GM21786 (cell line): ENCODE measurements at regions not wholly inside any gene's neighbourhood (a gene's known extent, or its start where the extent isn't known, plus 50 kb on each side); places are given as distances from the start of the nearest gene placed in this dataset.

ENCODE experiments used
- ATAC-seq: cut with Tn5 transposase; IDR thresholded peaks from one replicate; pipeline ENCODE4 v1.9.1; 2021; ENCODE audit not compliant: unreplicated experiment

DNA sequence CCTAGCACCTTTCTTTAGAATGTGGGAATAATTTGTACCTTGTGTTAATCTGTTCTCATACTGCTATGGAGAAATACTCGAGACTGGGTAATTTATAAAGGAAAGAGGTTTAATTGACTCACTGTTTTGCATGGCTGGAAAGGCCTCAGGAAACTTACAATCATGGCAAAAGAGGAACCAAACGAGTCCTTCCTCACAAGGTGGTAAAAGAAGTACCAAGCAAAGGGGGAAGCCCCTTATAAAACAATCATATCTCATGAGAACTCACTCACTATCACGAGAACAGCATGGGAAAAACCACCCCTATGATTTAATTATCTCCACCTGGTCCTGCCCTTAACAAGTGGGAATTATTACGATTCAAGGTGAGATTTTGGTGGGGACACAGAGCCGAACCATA lies 127.1 kb upstream of the ANO3 start:
- ATAC-seq = no peak

- no peak for ATAC-seq
These were observed 112.5 kb upstream of the ANO3 start for GRCh38 chr11:26219183-26220117.

DNA sequence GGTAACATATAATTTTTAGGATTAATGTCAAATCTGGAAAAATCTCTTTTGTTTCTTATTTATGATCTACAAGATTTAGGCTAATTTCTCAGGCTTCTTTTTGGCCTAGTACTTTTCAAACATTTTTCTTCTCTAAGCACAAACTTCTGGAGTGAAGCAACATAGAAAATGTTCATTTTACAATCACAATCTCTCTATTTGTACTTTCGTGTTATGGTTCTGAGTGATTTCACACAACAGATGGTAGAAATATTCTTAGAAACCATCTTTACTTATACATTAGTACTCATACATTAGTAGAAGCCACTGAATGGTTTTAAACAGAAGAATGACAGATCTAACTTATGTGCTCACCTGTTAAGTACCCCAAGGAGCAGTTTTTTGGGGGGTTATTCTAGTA lies 106.3 kb upstream of the ANO3 start:
- ATAC-seq = no peak

DNA sequence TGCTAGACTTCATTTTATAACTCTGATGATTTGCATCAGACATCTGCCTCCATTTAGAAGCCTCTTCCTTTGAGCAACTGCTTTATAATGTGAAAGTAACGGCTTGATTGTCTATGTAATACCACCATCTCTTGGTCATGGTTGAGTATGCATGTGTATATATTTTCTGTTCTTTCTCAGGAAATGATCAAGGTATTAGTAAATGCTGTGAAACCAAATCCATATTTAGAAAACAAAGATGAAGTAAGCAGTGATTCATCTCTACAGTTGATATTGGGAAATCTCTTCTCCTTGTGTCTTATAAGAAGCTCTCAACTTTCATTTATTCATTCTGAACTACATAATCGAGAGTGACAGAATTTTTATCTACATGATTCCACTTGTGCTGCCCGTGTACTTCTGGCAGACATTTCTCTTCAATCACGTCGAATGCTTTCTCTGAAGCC lies 104.6 kb upstream of the ANO3 start:
- ATAC-seq = peak; percentile 81

GRCh38 chr11:26227883-26228502 lies 103.9 kb upstream of the ANO3 start:
- ATAC-seq = no peak

DNA sequence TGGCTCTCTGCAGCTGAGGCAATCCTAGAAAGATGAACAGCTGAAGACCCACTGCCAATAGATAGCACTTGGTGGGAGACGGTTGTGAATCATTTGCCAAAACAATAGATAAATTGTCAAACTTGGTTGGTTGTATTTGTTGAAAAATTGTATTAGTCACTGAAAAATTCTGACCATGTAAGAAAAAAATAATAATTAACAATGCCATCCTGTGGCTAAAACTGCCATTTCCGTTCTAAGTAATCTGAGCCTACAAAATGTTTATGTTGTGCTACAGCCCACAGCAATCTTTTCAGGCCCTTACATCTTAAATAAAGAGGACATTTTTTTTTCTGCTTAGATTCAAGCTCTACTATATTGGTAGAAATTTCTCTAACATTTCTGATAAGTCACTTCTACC lies 103.2 kb upstream of the ANO3 start:
- no peak for ATAC-seq

DNA sequence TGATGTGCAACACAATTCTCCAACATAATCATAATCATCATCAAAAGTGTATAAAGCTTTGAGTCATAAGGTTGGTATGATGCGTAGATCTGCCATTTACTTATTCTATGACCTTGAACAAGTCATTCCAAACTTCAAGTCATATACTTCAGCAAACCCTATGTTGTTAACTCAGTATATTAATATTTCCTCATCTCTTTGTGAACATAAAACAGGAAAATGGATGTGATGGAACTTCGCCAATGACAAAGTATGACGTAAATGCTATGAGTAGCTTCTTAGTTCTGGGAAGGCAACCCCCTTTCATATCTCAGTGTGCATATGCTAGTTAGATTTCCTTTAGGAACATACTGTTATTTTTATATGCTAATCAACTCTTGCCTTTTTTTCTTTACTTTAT lies 102.7 kb upstream of the ANO3 start:
- no peak for ATAC-seq

DNA sequence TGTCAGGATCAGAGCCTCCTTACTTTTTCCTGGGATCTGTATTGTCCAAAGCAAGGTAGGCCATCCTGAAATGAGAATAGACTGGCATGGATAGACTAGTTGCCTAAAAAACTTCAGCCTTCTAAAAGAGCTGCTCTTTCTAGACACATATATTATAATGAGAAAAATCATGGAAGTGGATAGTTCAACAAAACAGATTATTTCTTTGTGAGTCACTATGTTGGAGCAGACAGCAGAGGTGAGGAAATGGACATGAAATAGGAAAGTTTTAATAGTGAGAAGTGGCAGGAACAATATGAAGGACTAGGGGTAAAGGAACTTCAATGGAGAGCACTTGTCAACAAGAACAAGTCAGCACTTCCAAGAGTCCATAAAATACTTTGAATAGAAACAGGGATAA lies 101.9 kb upstream of the ANO3 start:
- ATAC-seq = no peak

GRCh38 chr11:26231252-26231661 lies 100.7 kb upstream of the ANO3 start:
- ATAC-seq = no peak

GRCh38 chr11:26234451-26234850 lies 97.5 kb upstream of the ANO3 start:
- no peak for ATAC-seq

DNA sequence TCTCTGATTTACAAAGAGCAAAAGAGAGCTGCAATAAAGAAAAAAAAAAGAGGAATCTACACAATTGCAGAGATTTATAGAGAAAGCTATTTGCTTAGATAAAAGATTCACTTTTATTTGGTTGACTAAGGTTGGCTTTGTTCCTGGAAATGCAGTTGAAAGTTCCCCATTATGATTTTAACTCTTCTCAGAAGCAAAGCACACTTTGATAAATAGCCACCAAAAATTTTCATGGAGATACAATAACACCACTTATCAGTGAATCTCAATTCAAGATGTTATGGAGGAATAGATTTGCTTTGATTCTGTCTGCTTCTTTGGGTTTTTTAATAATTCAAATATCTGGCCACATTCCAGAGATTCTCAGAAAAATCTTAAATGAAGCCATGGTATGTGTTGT lies 88.5 kb upstream of the ANO3 start:
- ATAC-seq = no peak

- no peak for ATAC-seq
These were observed 87.7 kb upstream of the ANO3 start for GRCh38 chr11:26244207-26244606.

- ATAC-seq = no peak
These were observed 86.9 kb upstream of the ANO3 start for GRCh38 chr11:26245046-26245445.

DNA sequence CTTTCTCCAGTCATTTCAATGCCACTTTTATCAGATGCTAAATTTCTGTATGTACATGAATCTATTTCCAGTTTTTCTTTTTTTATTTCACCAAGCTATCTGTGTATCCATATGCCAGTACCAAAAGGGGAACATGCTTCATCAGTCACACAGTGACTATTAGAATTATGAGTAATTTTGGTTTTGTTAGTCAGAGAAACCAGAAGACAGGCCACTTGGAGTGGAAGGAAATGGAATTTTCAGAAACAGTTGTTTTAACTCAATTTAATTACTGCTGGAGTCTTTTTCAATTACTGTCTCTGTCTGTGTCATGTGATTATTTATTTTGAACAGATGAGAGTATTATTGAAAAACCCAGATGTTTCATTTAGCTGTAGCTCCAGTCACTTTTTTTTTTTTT lies 84.6 kb upstream of the ANO3 start:
- no peak for ATAC-seq

DNA sequence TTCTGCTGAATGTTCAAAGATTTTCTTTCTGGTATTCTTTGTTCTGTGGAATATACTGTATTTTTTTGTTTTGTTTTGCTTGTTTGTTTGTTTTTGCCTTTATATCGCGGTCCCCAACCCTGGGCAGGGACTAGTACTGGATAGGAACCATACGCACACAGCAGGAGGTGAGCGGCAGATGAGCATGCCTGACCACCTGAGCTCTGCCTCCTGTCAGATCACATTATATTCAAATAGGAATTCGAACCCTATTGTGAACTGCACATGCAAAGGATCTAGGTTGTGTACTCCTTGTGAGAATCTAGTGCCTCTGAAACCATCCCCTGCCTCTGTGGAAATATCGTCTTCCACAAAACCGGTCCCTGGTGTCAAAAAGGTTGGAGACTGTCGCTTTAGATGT lies 83.3 kb upstream of the ANO3 start:
- no peak for ATAC-seq

GRCh38 chr11:26254378-26254777 lies 77.6 kb upstream of the ANO3 start:
- ATAC-seq = no peak

DNA sequence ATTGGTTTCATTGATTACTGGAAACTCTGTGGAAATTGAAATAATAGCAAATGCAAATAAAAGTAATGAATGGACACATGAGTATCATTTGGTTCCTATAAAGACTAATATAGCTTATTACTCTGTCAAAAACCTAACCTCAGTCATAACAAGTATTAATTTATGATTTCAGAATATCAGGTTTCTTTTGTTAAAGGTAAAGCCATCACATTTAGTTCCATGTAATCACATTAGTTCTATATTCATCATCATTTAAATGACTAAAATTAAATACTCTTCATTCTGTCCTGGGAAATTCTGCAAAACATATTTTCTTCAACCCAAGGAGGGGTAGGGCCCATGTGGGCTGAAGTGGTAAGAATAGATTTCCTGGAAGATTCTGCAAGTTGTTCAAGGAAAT lies 68.2 kb upstream of the ANO3 start:
- ATAC-seq = no peak

GRCh38 chr11:26264266-26264665 lies 67.7 kb upstream of the ANO3 start:
- no peak for ATAC-seq

GRCh38 chr11:26268980-26269660 lies 62.8 kb upstream of the ANO3 start:
- no peak for ATAC-seq

- ATAC-seq = no peak
These were observed 60.3 kb upstream of the ANO3 start for GRCh38 chr11:26271666-26272065.

- peak; percentile 83 for ATAC-seq
These were observed 55.0 kb upstream of the ANO3 start for GRCh38 chr11:26276798-26277424.
